Common myeloid progenitor, CD34-positive (primary cell): ENCODE measurements at regions not wholly inside any gene's neighbourhood (a gene's known extent, or its start where the extent isn't known, plus 50 kb on each side); places are given as distances from the start of the nearest gene placed in this dataset.

Experiments used
- CTCF ChIA-PET: fragments of 350-600 bp; sonication (Branson Sonifier 250); formaldehyde crosslinking; loops from one replicate; lab custom pipeline; 2021; ENCODE audit warnings: antibody characterized with exemption; lab: Charles Lee
- POLR2A ChIA-PET: fragments of 350-600 bp; sonication (Branson Sonifier 250); formaldehyde crosslinking; loops from one replicate; lab custom pipeline; 2021; ENCODE audit warnings: antibody characterized with exemption; lab: Charles Lee
- DNase-seq, 3 donors: peaks; one replicate each; pipeline versions ENCODE4 v3.0.0 to v3.0.0-alpha.2; 2013
- H3K27ac ChIP-seq, 2 experiments: 1 replicate in 1 of 2; 2 replicates in 1 of 2; pipeline ENCODE4 v1.7.0; 2013; ENCODE audit warnings: inconsistent platforms in 2 of 2, low read length in 2 of 2, mild to moderate bottlenecking in 2 of 2, low read depth in 1 of 2, moderate library complexity in 1 of 2; ENCODE audit not compliant: severe bottlenecking in 2 of 2, insufficient read depth in 1 of 2, poor library complexity in 1 of 2
- H3K27me3 ChIP-seq, 5 experiments: replicated peaks in 2 of 5; 1 replicate in 3 of 5; 2 replicates in 2 of 5; pipeline versions ENCODE4 v1.6.1 to v1.7.0; 2013; ENCODE audit warnings: low read length in 4 of 5, mild to moderate bottlenecking in 2 of 5, moderate library complexity in 2 of 5, inconsistent platforms in 1 of 5; ENCODE audit not compliant: insufficient read depth in 5 of 5, control insufficient read depth in 4 of 5
- H3K36me3 ChIP-seq, 4 experiments: 1 replicate in 2 of 4; 2 replicates in 2 of 4; pipeline versions ENCODE4 v1.6.1 to v1.7.0; 2013; ENCODE audit warnings: low read length in 3 of 4, control low read depth in 1 of 4, mild to moderate bottlenecking in 1 of 4; ENCODE audit not compliant: control insufficient read depth in 4 of 4, insufficient read depth in 4 of 4
- H3K4me1 ChIP-seq, 4 experiments: 1 replicate in 3 of 4; 2 replicates in 1 of 4; pipeline versions ENCODE4 v1.6.1 to v1.7.1; 2013; ENCODE audit warnings: low read length in 3 of 4, mild to moderate bottlenecking in 3 of 4, control low read depth in 1 of 4, inconsistent platforms in 1 of 4, moderate library complexity in 1 of 4; ENCODE audit not compliant: control insufficient read depth in 4 of 4, insufficient read depth in 4 of 4; ENCODE audit errors: control extremely low read depth in 1 of 4
- H3K4me3 ChIP-seq, 7 experiments: 1 replicate in 4 of 7; 2 replicates in 3 of 7; pipeline versions ENCODE4 v1.5.1 to v1.7.0; 2013; ENCODE audit warnings: mild to moderate bottlenecking in 7 of 7, low read length in 6 of 7, moderate library complexity in 6 of 7, inconsistent platforms in 2 of 7, low read depth in 2 of 7, control low read depth in 1 of 7; ENCODE audit not compliant: insufficient read depth in 4 of 7, control insufficient read depth in 1 of 7; ENCODE audit errors: extremely low read depth in 1 of 7
- H3K9me3 ChIP-seq, 5 experiments: 1 replicate in 4 of 5; 2 replicates in 1 of 5; pipeline versions ENCODE4 v1.6.1 to v1.7.1; 2013; ENCODE audit warnings: low read length in 4 of 5, mild to moderate bottlenecking in 2 of 5, inconsistent platforms in 1 of 5, low read depth in 1 of 5, moderate library complexity in 1 of 5; ENCODE audit not compliant: control insufficient read depth in 4 of 5, insufficient read depth in 2 of 5; ENCODE audit errors: control extremely low read depth in 1 of 5
- WGBS: methylation state at CpG from one replicate; pipeline ENCODE4 v1.1.5; 2013; ENCODE audit not compliant: insufficient coverage; 5-methylcytosine and 5-hydroxymethylcytosine counted together

GRCh38 chr9:116074658-116075057 lies 78.9 kb upstream of the PAPPA start:
- Histone ChIP-seq H3K27ac (no peak overlapping the region), H3K27me3 (no peaks in the 10 kb centered on the region), H3K9me3 (no peaks in the 10 kb centered on the region), H3K4me3 (no peak overlapping the region), H3K4me1 (no peaks in the 10 kb centered on the region), H3K36me3 (no peaks in the 10 kb centered on the region)
- ChIA-PET CTCF (no interaction called here), POLR2A (no interaction called here)
- no peak for DNase-seq

GRCh38 chr9:116075191-116075590 lies 78.4 kb upstream of the PAPPA start:
- CTCF ChIA-PET, result no interaction called here
- no peak for DNase-seq
- no peak overlapping the region for H3K4me3 ChIP-seq
- H3K9me3 ChIP-seq, result no peaks in the 10 kb centered on the region
- POLR2A ChIA-PET, result interaction anchor here (0.6 kb wide), 1 partner anchor 942 kb away, joined by 4 read pairs; no protein-coding TSS in a partner anchor
- H3K27me3 ChIP-seq, result no peaks in the 10 kb centered on the region
- H3K36me3 ChIP-seq, result no peaks in the 10 kb centered on the region
- no peaks in the 10 kb centered on the region for H3K4me1 ChIP-seq
- 92% methylated on average over 5 of the region's 5 CpGs for WGBS
- no peak overlapping the region for H3K27ac ChIP-seq

DNA sequence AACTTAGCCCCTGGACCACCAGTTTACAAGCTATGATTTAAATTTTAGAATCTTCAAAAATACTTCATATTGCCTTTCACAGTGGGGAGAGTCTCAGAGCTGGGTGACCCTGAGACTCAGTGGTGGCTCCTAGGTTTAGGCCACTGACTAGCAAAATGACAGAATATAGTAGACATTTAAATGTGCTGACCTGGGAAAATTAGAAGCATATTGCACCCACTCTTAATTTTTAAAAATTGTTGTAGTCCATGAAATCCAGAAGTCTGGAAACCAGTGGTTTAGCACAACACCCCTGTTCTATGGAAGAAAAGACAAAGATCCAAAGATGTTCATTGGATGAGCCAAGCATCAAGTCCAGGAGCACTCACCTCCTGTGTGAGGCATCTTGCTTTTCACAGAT lies 75.0 kb upstream of the PAPPA start:
- H3K27me3 ChIP-seq, result no peaks in the 10 kb centered on the region
- no peak overlapping the region for H3K4me3 ChIP-seq
- no peaks in the 10 kb centered on the region for H3K4me1 ChIP-seq
- DNase-seq, result no peak
- ChIA-PET POLR2A (no interaction called here), CTCF (no interaction called here)
- no peaks in the 10 kb centered on the region for H3K9me3 ChIP-seq
- H3K36me3 ChIP-seq, result no peaks in the 10 kb centered on the region
- H3K27ac ChIP-seq, result no peak overlapping the region

GRCh38 chr9:116080561-116080960 lies 73.0 kb upstream of the PAPPA start:
- 69% methylated on average over 4 of the region's 5 CpGs for WGBS
- H3K36me3 ChIP-seq, result no peaks in the 10 kb centered on the region
- no peak for DNase-seq
- no peak overlapping the region for H3K27ac ChIP-seq
- POLR2A ChIA-PET, result no interaction called here
- no peak overlapping the region for H3K4me3 ChIP-seq
- no peaks in the 10 kb centered on the region for H3K4me1 ChIP-seq
- CTCF ChIA-PET, result no interaction called here
- no peaks in the 10 kb centered on the region for H3K9me3 ChIP-seq
- H3K27me3 ChIP-seq, result no peaks in the 10 kb centered on the region

DNA sequence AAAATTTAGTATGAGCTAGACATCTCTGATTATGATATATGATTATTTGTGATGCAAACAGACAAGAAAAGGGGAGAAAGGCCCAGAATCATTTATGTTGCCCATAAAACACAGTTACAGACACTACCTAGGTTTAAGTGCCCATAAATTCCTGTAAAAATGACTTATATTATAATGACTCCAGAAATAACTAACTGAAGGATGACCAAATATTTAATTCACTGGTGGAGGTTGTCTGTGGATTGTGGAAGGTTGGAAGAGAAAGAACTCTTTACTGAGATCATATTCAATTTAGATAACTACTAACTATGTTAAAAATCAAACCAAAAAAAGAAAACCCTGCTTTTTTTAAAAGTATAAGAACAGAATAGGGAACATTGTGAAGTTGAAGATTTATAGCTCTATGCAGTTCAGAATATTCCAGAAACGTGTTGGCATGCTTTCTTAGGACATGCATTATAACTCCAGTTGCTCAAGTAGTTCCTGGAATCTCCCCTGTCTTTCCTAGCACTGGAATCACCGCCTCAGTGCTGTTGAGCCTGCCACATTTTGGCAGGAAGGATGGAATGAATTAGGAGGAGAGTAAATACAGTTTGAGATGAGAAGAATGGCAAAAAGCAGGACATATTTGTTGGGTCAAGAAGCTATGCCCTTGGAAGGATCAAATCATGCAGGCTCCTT lies 72.0 kb upstream of the PAPPA start:
- ChIA-PET POLR2A (no interaction called here), CTCF (no interaction called here)
- no peak overlapping the region for H3K4me3 ChIP-seq
- H3K27me3 ChIP-seq, result no peaks in the 10 kb centered on the region
- DNase-seq, result no peak
- no peak overlapping the region for H3K27ac ChIP-seq
- no peaks in the 10 kb centered on the region for H3K36me3 ChIP-seq
- no peaks in the 10 kb centered on the region for H3K4me1 ChIP-seq
- no peaks in the 10 kb centered on the region for H3K9me3 ChIP-seq
- 60% methylated on average over 2 of the region's 2 CpGs for WGBS

DNA sequence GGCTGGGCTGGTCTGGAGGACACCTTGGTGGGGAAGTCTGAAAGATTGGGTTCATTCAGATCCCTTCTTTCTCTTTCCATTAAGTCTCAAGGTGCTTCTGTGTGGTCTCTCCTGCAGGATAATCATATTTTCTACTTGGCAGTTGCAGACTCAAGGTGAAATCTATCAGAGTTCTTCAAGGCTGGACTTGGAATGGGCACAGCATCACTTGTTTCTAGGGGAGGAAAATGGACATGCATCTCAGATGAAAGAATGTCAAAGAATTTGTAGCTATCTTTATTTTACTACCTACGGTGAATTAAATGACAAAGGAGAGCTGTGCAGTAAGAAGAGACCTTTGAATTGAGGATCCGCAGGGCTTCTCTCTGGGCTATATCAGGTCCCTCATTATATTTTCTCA lies 69.8 kb upstream of the PAPPA start:
- Histone ChIP-seq H3K27me3 (no peaks in the 10 kb centered on the region), H3K4me1 (no peaks in the 10 kb centered on the region), H3K9me3 (no peaks in the 10 kb centered on the region), H3K4me3 (no peak overlapping the region), H3K27ac (no peak overlapping the region), H3K36me3 (no peaks in the 10 kb centered on the region)
- ChIA-PET CTCF (no interaction called here), POLR2A (no interaction called here)
- DNase-seq, result no peak
- 100% methylated on average over 2 of the region's 2 CpGs for WGBS

- no CpG with 5 or more reads among the region's 1 CpG for WGBS
- H3K36me3 ChIP-seq, result no peaks in the 10 kb centered on the region
- no peaks in the 10 kb centered on the region for H3K27me3 ChIP-seq
- H3K4me3 ChIP-seq, result no peak overlapping the region
- DNase-seq, result no peak
- ChIA-PET CTCF (no interaction called here), POLR2A (no interaction called here)
- H3K27ac ChIP-seq, result no peak overlapping the region
- H3K9me3 ChIP-seq, result no peaks in the 10 kb centered on the region
- H3K4me1 ChIP-seq, result no peaks in the 10 kb centered on the region
Measured at GRCh38 chr9:116084497-116084896, 69.1 kb upstream of the PAPPA start.
